ENCODE measurements at regions not wholly inside any gene's neighbourhood (a gene's known extent, or its start where the extent isn't known, plus 50 kb on each side); places are given as distances from the start of the nearest gene placed in this dataset.

GRCh38 chr2:155517362-155517761 lies 815.2 kb downstream of the NR4A2 start:
- no peaks in the 10 kb centered on the region for H3K27me3 Mint-ChIP-seq (ENCODE audit: insufficient read depth, low read depth, poor library complexity)
- TF ChIP-seq EZH2 (IDR thresholded peaks at IDR 0.05; ENCODE audit: low read depth, unreplicated experiment), result no peak
- no peak for TF ChIP-seq POLR2AphosphoS5 (IDR thresholded peaks at IDR 0.05; ENCODE audit: low read depth)
- no peak for TF ChIP-seq JUNB (IDR thresholded peaks at IDR 0.05; ENCODE audit: unreplicated experiment)
- TF ChIP-seq ZNF114 (CRISPR knock-in tag; IDR thresholded peaks at IDR 0.05), result no peak
- no peak for TF ChIP-seq CREB1 (CRISPR knock-in tag; IDR thresholded peaks at IDR 0.05; ENCODE audit: low read depth)
- no peak for TF ChIP-seq STAT1 (IDR thresholded peaks at IDR 0.05; ENCODE audit: unreplicated experiment)
- no peak for TF ChIP-seq EZH2phosphoT487 (IDR thresholded peaks at IDR 0.05; ENCODE audit: unreplicated experiment)
- no peak for TF ChIP-seq NANOG (IDR thresholded peaks at IDR 0.05; ENCODE audit: borderline replicate concordance)
- TF ChIP-seq, protein P1, sequence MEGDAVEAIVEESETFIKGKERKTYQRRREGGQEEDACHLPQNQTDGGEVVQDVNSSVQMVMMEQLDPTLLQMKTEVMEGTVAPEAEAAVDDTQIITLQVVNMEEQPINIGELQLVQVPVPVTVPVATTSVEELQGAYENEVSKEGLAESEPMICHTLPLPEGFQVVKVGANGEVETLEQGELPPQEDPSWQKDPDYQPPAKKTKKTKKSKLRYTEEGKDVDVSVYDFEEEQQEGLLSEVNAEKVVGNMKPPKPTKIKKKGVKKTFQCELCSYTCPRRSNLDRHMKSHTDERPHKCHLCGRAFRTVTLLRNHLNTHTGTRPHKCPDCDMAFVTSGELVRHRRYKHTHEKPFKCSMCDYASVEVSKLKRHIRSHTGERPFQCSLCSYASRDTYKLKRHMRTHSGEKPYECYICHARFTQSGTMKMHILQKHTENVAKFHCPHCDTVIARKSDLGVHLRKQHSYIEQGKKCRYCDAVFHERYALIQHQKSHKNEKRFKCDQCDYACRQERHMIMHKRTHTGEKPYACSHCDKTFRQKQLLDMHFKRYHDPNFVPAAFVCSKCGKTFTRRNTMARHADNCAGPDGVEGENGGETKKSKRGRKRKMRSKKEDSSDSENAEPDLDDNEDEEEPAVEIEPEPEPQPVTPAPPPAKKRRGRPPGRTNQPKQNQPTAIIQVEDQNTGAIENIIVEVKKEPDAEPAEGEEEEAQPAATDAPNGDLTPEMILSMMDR (conservative IDR thresholded peaks at IDR 0.05; ENCODE audit: low read depth in 2 of 2), result no peak
- TF ChIP-seq ETS1 (IDR thresholded peaks at IDR 0.05), result no peak
- no peak for TF ChIP-seq REST (IDR thresholded peaks at IDR 0.05; ENCODE audit: unreplicated experiment)
- no peak for TF ChIP-seq ZNF462 (CRISPR knock-in tag; IDR thresholded peaks at IDR 0.05)
- TF ChIP-seq ZNF331 (CRISPR knock-in tag; IDR thresholded peaks at IDR 0.05; ENCODE audit: low read depth), result no peak

More at GRCh38 chr2:155517362-155517761, 815.2 kb downstream of the NR4A2 start:
- Mint-ChIP-seq H3K4me3 (no peak overlapping the region), H3K4me1 (no peaks in the 10 kb centered on the region), H3K36me3 (ENCODE audit: low read depth) (no peaks in the 10 kb centered on the region), H3K27ac (no peak overlapping the region), H3K9me3 (no peaks in the 10 kb centered on the region)
- no peak for ATAC-seq
- Histone ChIP-seq H3K4me2 (no peak overlapping the region), H2AFZ (no peak overlapping the region), H3K27ac (ENCODE audit: low read depth) (no peak overlapping the region), H3K9me2 (ENCODE audit: insufficient read depth) (no peaks in the 10 kb centered on the region), H3K27me3 (ENCODE audit: insufficient read depth) (no peaks in the 10 kb centered on the region), H3K36me3 (ENCODE audit: insufficient read depth) (no peaks in the 10 kb centered on the region), H4K20me1 (replicated peaks; ENCODE audit: insufficient read depth) (no peaks in the 10 kb centered on the region), H3K79me2 (replicated peaks; ENCODE audit: insufficient read depth) (no peaks in the 10 kb centered on the region), H3K4me1 (ENCODE audit: insufficient read depth) (no peaks in the 10 kb centered on the region), H3F3A (replicated peaks; ENCODE audit: low read depth) (no peaks in the 10 kb centered on the region), H3K4me3 (no peak overlapping the region)
- no peak for DNase-seq (ENCODE audit: low spot score)

Measured in GM23338 (cell line).